ENCODE measurements at regions not wholly inside any gene's neighbourhood (a gene's known extent, or its start where the extent isn't known, plus 50 kb on each side); places are given as distances from the start of the nearest gene placed in this dataset.
"Not testable (repeated sequence)": the region's sequence is repeated elsewhere in the genome, so short reads cannot be mapped to it uniquely, and the experiment has no call there.

DNA sequence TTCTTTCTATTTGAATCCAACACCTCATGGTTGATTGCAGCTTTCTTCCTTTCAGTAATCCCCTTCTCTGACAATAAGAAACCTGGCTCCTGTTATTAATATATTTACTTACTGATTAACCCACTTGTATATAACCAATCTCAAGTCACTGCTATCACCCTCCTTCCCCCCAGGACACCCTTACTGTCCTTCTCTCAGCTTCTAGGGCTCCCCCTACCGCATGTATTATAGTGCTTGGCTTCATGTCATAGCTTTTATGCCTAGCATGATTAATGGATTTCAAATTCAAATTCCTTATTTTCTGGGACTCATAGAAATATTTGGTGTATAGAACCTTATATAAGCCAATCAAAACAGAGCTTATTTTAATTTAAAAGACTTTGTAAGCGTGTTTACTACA, 75.7 kb upstream of the BNIP2 start:
- DNase-seq, result no peak

DNA sequence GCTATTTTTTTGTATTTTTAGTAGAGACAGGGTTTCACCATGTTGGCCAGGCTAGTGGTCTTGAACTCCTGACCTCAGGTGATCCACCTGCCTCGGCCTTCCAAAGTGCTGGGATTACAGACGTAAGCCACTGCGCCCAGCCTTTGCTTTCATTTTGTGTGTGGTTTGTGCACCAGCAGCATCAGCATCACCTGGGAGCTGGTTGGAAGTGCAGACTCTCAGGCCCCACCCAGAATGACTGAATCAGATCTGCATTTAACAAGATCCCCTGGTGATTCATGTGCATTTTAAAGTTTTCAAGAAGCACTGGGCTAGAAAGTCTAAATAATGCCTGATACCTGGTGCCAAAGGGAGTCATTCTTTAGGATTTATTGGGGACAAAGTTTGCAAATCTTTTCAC, 73.4 kb upstream of the BNIP2 start:
- no peak for DNase-seq

DNA sequence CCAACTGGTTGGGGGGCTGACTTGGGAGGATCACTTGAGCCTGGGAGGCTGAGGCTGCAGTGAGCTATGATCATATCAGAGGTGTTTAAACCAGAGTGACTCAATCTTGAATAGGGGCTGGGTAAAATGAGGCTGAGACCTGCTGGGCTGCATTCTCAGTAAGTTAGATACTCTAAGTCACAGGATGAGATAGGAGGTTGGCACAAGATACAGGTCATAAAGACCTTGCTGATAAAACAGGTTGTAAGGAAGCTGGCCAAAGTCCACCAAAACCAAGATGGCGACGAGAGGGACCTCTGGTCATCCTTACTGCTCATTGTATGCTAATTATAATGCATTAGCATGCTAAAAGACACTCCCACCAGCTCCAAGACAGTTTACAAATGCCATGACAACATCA, 71.1 kb upstream of the BNIP2 start:
- not testable (repeated sequence) for DNase-seq

DNA sequence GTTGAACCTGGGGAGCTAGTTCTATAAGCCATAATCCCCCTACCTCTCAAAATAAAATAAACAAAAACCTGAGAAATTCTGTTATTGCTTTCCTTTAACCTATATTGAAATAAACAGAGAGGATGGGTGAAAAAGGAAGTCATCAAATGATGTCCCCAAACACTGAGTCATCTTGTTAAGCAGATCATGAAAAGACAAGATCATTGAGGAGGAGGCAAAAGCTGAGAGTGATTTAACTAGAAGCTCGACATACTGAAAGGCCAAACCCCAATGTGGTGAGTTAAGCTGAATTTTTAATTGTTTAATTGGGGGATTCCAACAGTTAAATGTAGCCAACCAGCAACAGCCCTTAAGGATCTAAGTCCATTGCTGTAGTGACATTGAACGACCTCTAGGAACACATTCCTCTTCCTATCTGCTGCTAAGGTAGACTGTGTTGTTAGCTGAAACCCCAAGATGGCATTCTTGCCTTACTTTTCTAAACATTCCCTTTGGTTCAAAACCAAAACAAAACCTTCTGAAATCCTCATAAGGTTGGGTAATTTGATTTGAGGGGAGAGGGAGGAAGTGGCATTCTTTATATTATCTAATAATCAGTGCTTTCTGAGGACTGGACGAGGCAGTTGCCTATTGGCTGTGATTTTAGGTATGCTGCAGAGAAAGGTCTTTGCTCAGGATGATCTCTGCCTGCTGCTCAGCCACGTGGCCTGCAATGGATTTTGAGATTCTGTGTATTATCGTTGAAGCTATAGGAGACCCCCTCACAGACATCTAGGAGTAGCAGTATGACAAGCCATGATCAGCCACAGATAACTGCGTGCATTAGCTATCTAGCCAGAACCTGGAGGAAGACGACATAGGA, 62.7 kb upstream of the BNIP2 start:
- DNase-seq, result no peak

DNA sequence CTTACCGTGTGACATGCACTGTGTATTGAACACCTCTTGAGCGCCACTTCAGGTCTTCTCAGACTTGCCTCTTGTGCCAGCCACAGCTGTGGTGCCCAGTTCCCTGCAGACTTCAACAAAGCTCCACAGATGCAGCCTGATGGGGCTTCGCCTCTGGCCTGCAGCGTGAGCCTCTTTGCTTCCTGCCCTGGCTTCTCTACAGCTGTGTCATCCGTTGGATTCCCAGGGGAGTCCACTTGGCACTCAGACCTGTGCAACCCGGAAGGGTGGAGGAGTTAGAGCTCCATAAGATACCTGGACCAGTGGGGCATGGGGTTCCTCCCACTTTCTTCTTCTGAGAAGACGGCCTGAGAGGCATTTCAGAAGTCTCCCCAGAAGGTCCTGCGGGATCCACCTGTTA, 57.7 kb upstream of the BNIP2 start:
- no peak for DNase-seq

DNA sequence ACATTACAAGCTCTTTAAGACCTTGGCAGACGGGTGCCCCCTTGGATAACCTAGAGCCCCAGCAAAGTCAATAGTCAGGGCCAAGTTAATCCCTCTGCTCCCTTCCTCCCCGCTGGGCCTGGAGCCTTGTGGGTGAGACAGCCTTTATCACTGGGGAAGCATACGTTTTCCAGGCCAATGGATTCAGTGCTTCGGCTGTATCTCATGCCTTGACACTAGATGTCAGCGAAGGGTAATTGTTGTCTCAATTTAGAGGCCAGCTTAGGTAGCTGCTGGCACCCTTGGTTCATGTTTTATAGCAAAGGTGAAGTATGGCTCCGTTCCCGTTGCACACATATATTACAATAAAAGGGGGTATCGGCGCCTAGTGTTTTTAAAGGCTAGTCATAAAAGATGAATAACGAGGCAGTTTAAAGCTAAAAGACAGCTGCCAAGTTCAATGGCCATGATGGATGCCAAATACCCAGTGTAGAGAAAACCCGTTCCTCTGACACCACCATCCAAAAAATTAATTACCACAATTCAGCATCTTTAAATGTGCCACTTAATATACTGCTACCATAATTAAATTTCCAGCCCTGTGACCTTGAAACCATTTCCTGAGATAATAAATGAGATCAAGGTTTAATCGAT, 52.3 kb upstream of the BNIP2 start:
- DNase-seq, result peak; percentile 30

DNA sequence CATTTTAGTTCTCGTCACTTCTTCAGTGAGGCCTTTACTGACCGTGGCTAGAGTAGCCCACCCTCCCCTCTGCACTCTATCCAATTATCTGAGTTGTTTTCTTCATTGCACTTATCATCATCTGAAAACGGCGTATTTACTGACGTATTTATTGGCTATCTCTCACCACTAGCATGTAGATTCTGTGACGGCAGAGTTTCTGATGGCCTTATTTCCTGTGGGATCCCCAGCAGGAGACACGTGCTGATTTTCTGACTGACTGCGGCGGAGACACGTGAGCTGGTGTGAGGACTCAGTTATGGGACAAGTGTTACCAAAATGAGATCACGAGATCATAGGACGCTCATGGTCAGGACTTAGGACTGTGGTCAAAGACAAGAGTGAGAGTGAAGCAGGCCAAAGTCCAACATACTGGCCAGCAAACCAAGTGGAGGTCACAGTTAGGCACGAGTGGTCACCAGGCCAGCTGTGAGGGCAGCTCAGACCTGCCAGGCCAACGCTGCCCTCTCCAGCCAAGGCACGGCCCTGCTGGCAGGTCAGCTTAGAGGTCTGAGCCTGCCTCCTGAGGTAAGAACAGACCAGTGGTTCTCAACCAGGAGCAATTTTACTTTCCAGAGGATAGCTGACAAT, 50.6 kb upstream of the BNIP2 start:
- DNase-seq, result no peak
